ENCODE measurements at regions not wholly inside any gene's neighbourhood (a gene's known extent, or its start where the extent isn't known, plus 50 kb on each side); places are given as distances from the start of the nearest gene placed in this dataset.

- no peak for TF ChIP-seq ZNF462 (CRISPR knock-in tag; IDR thresholded peaks at IDR 0.05)
- no peak for TF ChIP-seq ETS1 (IDR thresholded peaks at IDR 0.05)
- no peak for TF ChIP-seq NANOG (IDR thresholded peaks at IDR 0.05; ENCODE audit: borderline replicate concordance)
These were observed 1292.9 kb downstream of the PCDH9 start (continued) for GRCh38 chr13:65937251-65937650.

- ATAC-seq (no peak), DNase-seq (ENCODE audit: low spot score) (no peak)
- Mint-ChIP-seq H3K27ac (no peak overlapping the region), H3K4me3 (no peak overlapping the region), H3K4me1 (no peaks in the 10 kb centered on the region), H3K27me3 (ENCODE audit: insufficient read depth, low read depth, poor library complexity) (no peaks in the 10 kb centered on the region), H3K36me3 (ENCODE audit: low read depth) (no peaks in the 10 kb centered on the region), H3K9me3 (no peaks in the 10 kb centered on the region)
- H3F3A ChIP-seq (replicated peaks; ENCODE audit: low read depth), result no peaks in the 10 kb centered on the region
- no peak overlapping the region for H3K4me2 ChIP-seq
- no peak overlapping the region for H3K27ac ChIP-seq (ENCODE audit: low read depth)
- no peaks in the 10 kb centered on the region for H3K4me1 ChIP-seq (ENCODE audit: insufficient read depth)
- H3K9me2 ChIP-seq (ENCODE audit: insufficient read depth), result no peaks in the 10 kb centered on the region
- H3K4me3 ChIP-seq, result no peak overlapping the region
- H2AFZ ChIP-seq, result no peak overlapping the region
- no peaks in the 10 kb centered on the region for H3K36me3 ChIP-seq (ENCODE audit: insufficient read depth)
- H4K20me1 ChIP-seq (replicated peaks; ENCODE audit: insufficient read depth), result no peaks in the 10 kb centered on the region
- no peaks in the 10 kb centered on the region for H3K27me3 ChIP-seq (ENCODE audit: insufficient read depth)
- no peaks in the 10 kb centered on the region for H3K79me2 ChIP-seq (replicated peaks; ENCODE audit: insufficient read depth)
- TF ChIP-seq JUNB (IDR thresholded peaks at IDR 0.05; ENCODE audit: unreplicated experiment), result no peak
- TF ChIP-seq ZNF462 (CRISPR knock-in tag; IDR thresholded peaks at IDR 0.05), result no peak
- no peak for TF ChIP-seq CREB1 (CRISPR knock-in tag; IDR thresholded peaks at IDR 0.05; ENCODE audit: low read depth)
- TF ChIP-seq CTCF (conservative IDR thresholded peaks at IDR 0.05; ENCODE audit: low read depth in 2 of 2), result no peak
- no peak for TF ChIP-seq EZH2 (IDR thresholded peaks at IDR 0.05; ENCODE audit: low read depth, unreplicated experiment)
These were observed 1293.9 kb downstream of the PCDH9 start for GRCh38 chr13:65936249-65936648.

Measured in GM23338 (cell line).